ENCODE measurements at regions not wholly inside any gene's neighbourhood (a gene's known extent, or its start where the extent isn't known, plus 50 kb on each side); places are given as distances from the start of the nearest gene placed in this dataset.
A peak's percentile ranks its signal among the peaks of the same experiment; 100 is the strongest.

- Mint-ChIP-seq H3K27ac (no peak overlapping the region), H3K36me3 (no peaks in the 10 kb centered on the region), H3K4me1 (no peaks in the 10 kb centered on the region), H3K27me3 (peaks cover 3% of the 10 kb centered on the region), H3K9me3 (peaks cover 0 to 2% (median 0%) of the 10 kb centered on the region in 3 donors), H3K4me3 (no peak overlapping the region)
These were observed 179.7 kb downstream of the PTPN20 start for GRCh38 chr10:47090903-47091302.

GRCh38 chr10:47091421-47091820 lies 180.2 kb downstream of the PTPN20 start:
- H3K27ac Mint-ChIP-seq = no peak overlapping the region
- no peak overlapping the region for H3K4me3 Mint-ChIP-seq
- no peaks in the 10 kb centered on the region for H3K36me3 Mint-ChIP-seq
- peaks cover 3% of the 10 kb centered on the region for H3K27me3 Mint-ChIP-seq
- H3K4me1 Mint-ChIP-seq = no peaks in the 10 kb centered on the region
- peaks cover 0 to 2% (median 0%) of the 10 kb centered on the region in 3 donors for H3K9me3 Mint-ChIP-seq

DNA sequence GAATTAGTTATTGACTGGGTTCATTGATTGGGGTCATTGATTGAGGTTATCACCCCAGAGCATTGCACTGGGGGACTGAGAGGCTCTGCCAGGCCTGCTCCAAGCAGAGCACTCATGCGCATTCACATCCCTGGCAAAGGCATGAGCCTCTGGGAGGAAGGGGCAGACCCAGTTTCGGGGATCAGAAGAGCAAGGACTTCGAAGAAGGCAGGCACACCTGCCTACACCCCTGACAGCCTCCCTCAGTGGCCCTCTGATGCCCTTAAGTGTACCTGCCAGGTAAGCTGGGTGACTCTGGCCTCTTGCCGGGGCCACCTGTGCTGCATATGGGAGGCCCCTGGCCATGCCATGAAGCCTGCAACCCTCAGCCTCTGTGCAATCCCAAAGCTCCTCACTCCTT lies 181.1 kb downstream of the PTPN20 start:
- Mint-ChIP-seq H3K9me3 (peaks cover 0 to 2% (median 0%) of the 10 kb centered on the region in 3 donors), H3K27me3 (peaks cover 3% of the 10 kb centered on the region), H3K4me3 (no peak overlapping the region), H3K4me1 (no peaks in the 10 kb centered on the region), H3K27ac (no peak overlapping the region), H3K36me3 (no peaks in the 10 kb centered on the region)

DNA sequence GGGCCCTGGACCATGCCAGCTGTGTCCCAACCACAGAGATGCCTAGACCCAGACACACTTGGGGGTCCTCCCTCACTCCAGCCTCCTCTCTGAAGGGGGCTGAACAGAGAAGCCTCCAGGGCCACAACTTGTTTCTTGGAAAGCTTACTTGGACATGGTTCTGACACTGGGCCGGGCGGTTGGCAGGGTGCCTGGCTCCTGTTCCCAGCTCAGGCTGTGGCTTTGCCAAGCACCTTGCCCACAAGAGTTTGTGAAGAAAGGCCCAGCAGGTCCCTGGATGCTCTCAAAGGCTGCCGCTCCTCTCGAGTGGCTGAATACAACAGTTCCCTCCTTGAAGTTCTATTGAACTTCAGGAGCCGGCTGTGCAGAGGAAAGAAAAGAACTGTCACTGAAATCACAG lies 181.6 kb downstream of the PTPN20 start:
- Mint-ChIP-seq H3K27ac (no peak overlapping the region), H3K4me1 (no peaks in the 10 kb centered on the region), H3K9me3 (peaks cover 0 to 2% (median 0%) of the 10 kb centered on the region in 3 donors), H3K4me3 (no peak overlapping the region), H3K36me3 (no peaks in the 10 kb centered on the region), H3K27me3 (peaks cover 4% of the 10 kb centered on the region)

DNA sequence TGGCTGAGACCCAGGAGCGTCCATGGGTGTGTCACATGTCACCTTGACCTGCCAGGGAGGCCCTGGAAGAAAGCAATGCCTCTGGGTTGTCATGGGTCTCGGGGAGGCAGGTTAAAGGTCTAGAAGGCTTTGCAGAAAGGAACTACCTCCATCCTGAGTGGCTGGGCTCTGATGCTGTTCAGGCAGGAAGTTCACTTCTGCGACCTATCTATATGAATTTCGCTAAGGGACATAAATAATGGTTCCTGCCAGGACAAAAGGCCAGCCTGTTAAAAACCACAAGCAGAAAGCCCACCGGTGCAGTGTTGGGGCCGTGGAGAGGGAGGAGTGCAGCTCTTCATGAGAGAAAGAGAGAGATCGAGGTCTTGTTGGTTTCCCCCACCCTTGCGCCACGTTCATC lies 182.9 kb downstream of the PTPN20 start:
- Mint-ChIP-seq H3K9me3 (peaks cover 0 to 2% (median 0%) of the 10 kb centered on the region in 3 donors), H3K4me3 (no peak overlapping the region), H3K27ac (no peak overlapping the region), H3K4me1 (no peaks in the 10 kb centered on the region), H3K36me3 (no peaks in the 10 kb centered on the region), H3K27me3 (peaks cover 6% of the 10 kb centered on the region)

GRCh38 chr10:47094636-47095035 lies 183.4 kb downstream of the PTPN20 start:
- H3K27ac Mint-ChIP-seq = no peak overlapping the region

GRCh38 chr10:47095211-47095610 lies 184.0 kb downstream of the PTPN20 start:
- Mint-ChIP-seq H3K36me3 (no peaks in the 10 kb centered on the region), H3K9me3 (peaks cover 0 to 2% (median 0%) of the 10 kb centered on the region in 3 donors), H3K4me3 (no peak overlapping the region), H3K27ac (no peak overlapping the region), H3K27me3 (peaks cover 6% of the 10 kb centered on the region), H3K4me1 (no peaks in the 10 kb centered on the region)

More at GRCh38 chr10:47094636-47095035, 183.4 kb downstream of the PTPN20 start:
- H3K4me1 Mint-ChIP-seq = no peaks in the 10 kb centered on the region
- H3K36me3 Mint-ChIP-seq = no peaks in the 10 kb centered on the region
- H3K27me3 Mint-ChIP-seq = peaks cover 6% of the 10 kb centered on the region
- H3K9me3 Mint-ChIP-seq = peaks cover 0 to 2% (median 0%) of the 10 kb centered on the region in 3 donors
- H3K4me3 Mint-ChIP-seq = no peak overlapping the region

- Mint-ChIP-seq H3K27ac (no peak overlapping the region), H3K27me3 (peaks cover 6% of the 10 kb centered on the region), H3K9me3 (peaks cover 0 to 2% (median 0%) of the 10 kb centered on the region in 3 donors), H3K4me3 (no peak overlapping the region), H3K4me1 (no peaks in the 10 kb centered on the region), H3K36me3 (no peaks in the 10 kb centered on the region)
These were observed 184.8 kb downstream of the PTPN20 start for GRCh38 chr10:47095848-47096612.

GRCh38 chr10:47098238-47098637 lies 187.0 kb downstream of the PTPN20 start:
- no peak overlapping the region for H3K4me3 Mint-ChIP-seq
- H3K27me3 Mint-ChIP-seq = peaks cover 6% of the 10 kb centered on the region
- no peak overlapping the region for H3K27ac Mint-ChIP-seq
- H3K36me3 Mint-ChIP-seq = no peaks in the 10 kb centered on the region
- H3K9me3 Mint-ChIP-seq = peaks cover 0 to 2% (median 0%) of the 10 kb centered on the region in 3 donors
- H3K4me1 Mint-ChIP-seq = no peaks in the 10 kb centered on the region

DNA sequence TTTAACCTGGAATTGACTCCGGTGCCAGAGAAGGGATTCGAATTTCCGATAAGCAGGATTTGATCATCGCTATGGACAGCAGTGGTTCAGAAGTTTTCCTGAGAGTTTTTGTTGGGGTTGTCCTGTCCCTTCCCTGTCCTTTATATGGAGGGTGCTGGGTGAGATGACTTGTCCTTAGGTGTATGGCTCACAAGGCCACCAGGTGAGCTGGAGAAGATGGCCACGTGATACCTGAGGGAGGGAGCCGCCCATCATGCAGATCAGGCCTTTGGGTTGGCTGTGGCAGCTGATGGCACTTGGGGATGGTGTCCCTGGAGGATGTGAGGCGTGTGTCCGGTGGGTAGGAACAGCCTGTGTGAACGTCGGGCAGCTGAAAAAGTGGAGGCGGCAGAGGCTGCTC lies 187.7 kb downstream of the PTPN20 start:
- H3K27me3 Mint-ChIP-seq = peaks cover 6% of the 10 kb centered on the region
- H3K4me1 Mint-ChIP-seq = no peaks in the 10 kb centered on the region
- H3K27ac Mint-ChIP-seq = no peak overlapping the region
- no peaks in the 10 kb centered on the region for H3K36me3 Mint-ChIP-seq
- H3K4me3 Mint-ChIP-seq = no peak overlapping the region
- peaks cover 0 to 2% (median 0%) of the 10 kb centered on the region in 3 donors for H3K9me3 Mint-ChIP-seq

GRCh38 chr10:47099474-47099873 lies 188.2 kb downstream of the PTPN20 start:
- H3K4me3 Mint-ChIP-seq = peak overlapping the region in 1 of 4 donors; percentile 76
- H3K36me3 Mint-ChIP-seq = no peaks in the 10 kb centered on the region
- H3K27ac Mint-ChIP-seq = no peak overlapping the region
- peaks cover 4% of the 10 kb centered on the region for H3K27me3 Mint-ChIP-seq
- H3K4me1 Mint-ChIP-seq = peaks cover 0 to 2% (median 0%) of the 10 kb centered on the region in 3 donors
- peaks cover 0 to 2% (median 0%) of the 10 kb centered on the region in 3 donors for H3K9me3 Mint-ChIP-seq

DNA sequence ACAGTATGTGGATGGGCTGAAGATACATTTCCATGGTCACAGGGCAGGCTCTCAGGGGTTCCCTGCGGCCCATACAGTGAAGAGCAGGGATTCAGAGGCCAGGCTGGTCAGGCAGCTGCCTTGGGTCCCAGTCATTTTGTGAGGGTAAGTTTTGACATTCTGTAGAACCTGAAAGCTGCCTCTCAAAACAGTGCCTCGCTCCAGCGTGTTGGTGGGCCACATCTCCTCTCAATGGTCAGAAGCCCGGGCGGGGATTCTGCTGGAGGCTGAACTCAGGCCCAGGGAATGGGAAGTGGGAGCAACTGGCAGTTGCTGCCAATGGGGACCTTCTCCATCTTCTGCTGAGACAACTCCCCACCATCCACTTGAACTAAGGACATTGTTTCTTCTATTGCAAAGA lies 190.0 kb downstream of the PTPN20 start:
- Mint-ChIP-seq H3K9me3 (no peaks in the 10 kb centered on the region), H3K36me3 (no peaks in the 10 kb centered on the region), H3K4me1 (peaks cover 0 to 2% (median 2%) of the 10 kb centered on the region in 3 donors), H3K27me3 (peaks cover 3% of the 10 kb centered on the region), H3K4me3 (no peak overlapping the region), H3K27ac (no peak overlapping the region)

GRCh38 chr10:47101807-47102206 lies 190.6 kb downstream of the PTPN20 start:
- Mint-ChIP-seq H3K27me3 (peaks cover 3% of the 10 kb centered on the region), H3K36me3 (no peaks in the 10 kb centered on the region), H3K27ac (no peak overlapping the region), H3K4me3 (no peak overlapping the region), H3K9me3 (no peaks in the 10 kb centered on the region), H3K4me1 (peaks cover 0 to 8% (median 2%) of the 10 kb centered on the region in 3 donors)

- Mint-ChIP-seq H3K4me1 (peaks cover 0 to 10% (median 2%) of the 10 kb centered on the region in 3 donors), H3K9me3 (no peaks in the 10 kb centered on the region), H3K27ac (no peak overlapping the region)
These were observed 192.9 kb downstream of the PTPN20 start for GRCh38 chr10:47104151-47104605.

GRCh38 chr10:47104786-47105385 lies 193.7 kb downstream of the PTPN20 start:
- H3K9me3 Mint-ChIP-seq = no peaks in the 10 kb centered on the region
- H3K36me3 Mint-ChIP-seq = no peaks in the 10 kb centered on the region
- H3K27ac Mint-ChIP-seq = no peak overlapping the region
- peaks cover 0 to 10% (median 2%) of the 10 kb centered on the region in 3 donors for H3K4me1 Mint-ChIP-seq
- no peak overlapping the region for H3K4me3 Mint-ChIP-seq
- no peaks in the 10 kb centered on the region for H3K27me3 Mint-ChIP-seq

More at GRCh38 chr10:47104151-47104605, 192.9 kb downstream of the PTPN20 start:
- Mint-ChIP-seq H3K27me3 (no peaks in the 10 kb centered on the region), H3K4me3 (no peak overlapping the region), H3K36me3 (no peaks in the 10 kb centered on the region)

Measured in IgD-negative memory B cell (primary cell).